MM.1S (cell line): ENCODE measurements at regions not wholly inside any gene's neighbourhood (a gene's known extent, or its start where the extent isn't known, plus 50 kb on each side); places are given as distances from the start of the nearest gene placed in this dataset.
A peak's percentile ranks its signal among the peaks of the same experiment; 100 is the strongest.

Experiments used
- DNase-seq: peaks from one replicate; pipeline ENCODE4 v3.0.0-alpha.2; 2015
- H2AFZ ChIP-seq: fragments of 300-600 bp; sonication (generic); 2 replicates; pipeline ENCODE4 v1.6.0; 2016; ENCODE audit warnings: antibody characterized with exemption, low read length
- H3F3A ChIP-seq: fragments of 300-600 bp; sonication (generic); 2 replicates; pipeline ENCODE4 v1.6.1; 2016; ENCODE audit warnings: mild to moderate bottlenecking, antibody characterized with exemption, low read length, moderate library complexity, mixed read lengths; ENCODE audit not compliant: insufficient read depth
- H3K27ac ChIP-seq: fragments of 300-600 bp; sonication (generic); 2 replicates; pipeline ENCODE4 v1.5.1; 2016; ENCODE audit warnings: mild to moderate bottlenecking, low read length
- H3K27me3 ChIP-seq: fragments of 300-600 bp; sonication (generic); replicated peaks from 2 replicates; pipeline ENCODE4 v1.6.0; 2016; ENCODE audit warnings: low read length; ENCODE audit not compliant: insufficient read depth
- H3K36me3 ChIP-seq: fragments of 300-600 bp; sonication (generic); replicated peaks from 2 replicates; pipeline ENCODE4 v1.6.1; 2016; ENCODE audit warnings: mild to moderate bottlenecking, low read length, mixed read lengths; ENCODE audit not compliant: insufficient read depth
- H3K4me1 ChIP-seq: fragments of 300-600 bp; sonication (generic); 2 replicates; pipeline ENCODE4 v1.6.1; 2016; ENCODE audit warnings: low read length, mixed read lengths
- H3K4me2 ChIP-seq: fragments of 300-600 bp; sonication (generic); 2 replicates; pipeline ENCODE4 v1.6.0; 2016; ENCODE audit warnings: low read depth, low read length
- H3K4me3 ChIP-seq: fragments of 300-600 bp; sonication (generic); 2 replicates; pipeline ENCODE4 v1.5.1; 2016; ENCODE audit warnings: low read length, mixed read lengths
- H3K79me2 ChIP-seq: fragments of 300-600 bp; sonication (generic); 2 replicates; pipeline ENCODE4 v1.6.1; 2016; ENCODE audit warnings: mixed run types, low read length, mixed read lengths
- H3K9ac ChIP-seq: fragments of 300-600 bp; sonication (generic); 2 replicates; pipeline ENCODE4 v1.6.1; 2016; ENCODE audit warnings: low read length, mixed read lengths
- H3K9me2 ChIP-seq: fragments of 300-600 bp; sonication (generic); replicated peaks from 2 replicates; pipeline ENCODE4 v1.6.1; 2016; ENCODE audit warnings: mild to moderate bottlenecking, low read length, mixed read lengths; ENCODE audit not compliant: insufficient read depth
- H3K9me3 ChIP-seq: fragments of 300-600 bp; sonication (generic); replicated peaks from 2 replicates; pipeline ENCODE4 v1.6.1; 2016; ENCODE audit warnings: mild to moderate bottlenecking, low read length, mixed read lengths; ENCODE audit not compliant: insufficient read depth
- H4K20me1 ChIP-seq: fragments of 300-600 bp; sonication (generic); 2 replicates; pipeline ENCODE4 v1.6.1; 2016; ENCODE audit warnings: mild to moderate bottlenecking, low read length, moderate library complexity, mixed read lengths; ENCODE audit not compliant: insufficient read depth
- EZH2 ChIP-seq: fragments of 300-600 bp; sonication (generic); optimal IDR thresholded peaks from 2 replicates; pipeline ENCODE3; 2017; ENCODE audit warnings: low read depth, mild to moderate bottlenecking, antibody characterized with exemption, low read length, mixed read lengths
- EZH2phosphoT487 ChIP-seq: fragments of 300-600 bp; sonication (generic); IDR thresholded peaks from 2 replicates; pipeline ENCODE4 v1.6.1; 2018; ENCODE audit warnings: antibody characterized with exemption, low read length
- TF ChIP-seq, protein P1 (sequence below): fragments of 300-600 bp; sonication (generic); IDR thresholded peaks from 2 replicates; pipeline ENCODE4 v1.5.1; 2016; ENCODE audit warnings: antibody characterized with exemption, low read length, mixed read lengths

DNA sequence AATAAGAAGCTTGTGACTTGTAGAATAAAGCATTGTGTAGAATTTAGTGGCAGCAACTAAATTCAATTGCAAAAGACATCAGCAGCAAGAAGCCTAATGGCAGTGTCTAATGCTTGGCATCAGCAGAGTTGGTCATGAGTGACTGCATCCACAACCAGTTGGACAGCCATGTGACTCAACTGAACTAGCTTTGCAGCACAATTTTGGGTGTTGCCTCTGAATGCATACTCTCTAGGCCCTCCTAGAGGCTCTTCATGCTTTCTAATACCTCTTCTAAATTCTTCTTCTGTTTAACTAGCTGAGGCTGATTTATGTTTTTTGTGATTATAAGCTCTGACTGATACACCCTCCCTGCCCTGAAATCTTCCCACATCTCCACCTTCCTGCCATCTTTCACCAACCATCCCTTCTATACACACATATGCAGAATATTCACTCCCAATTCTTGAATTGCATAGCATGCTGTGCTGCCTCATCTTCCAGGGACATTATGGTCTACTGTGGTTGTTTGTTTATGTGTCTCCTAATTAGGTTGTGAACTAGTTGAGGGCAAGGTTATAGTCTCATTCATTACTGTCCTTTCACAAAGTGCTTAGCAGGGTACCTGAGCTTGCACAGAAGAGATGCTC, 266.7 kb upstream of the GJB5 start:
- Histone ChIP-seq H3K79me2 (no peaks in the 10 kb centered on the region), H3K4me1 (no peaks in the 10 kb centered on the region), H3F3A (no peaks in the 10 kb centered on the region), H2AFZ (no peak overlapping the region), H3K4me3 (no peak overlapping the region), H3K27ac (no peak overlapping the region), H3K9ac (no peak overlapping the region), H3K36me3 (no peaks in the 10 kb centered on the region), H4K20me1 (no peaks in the 10 kb centered on the region), H3K4me2 (no peak overlapping the region), H3K27me3 (peaks cover 13% of the 10 kb centered on the region; the same call in 1 of the 2 replicates), H3K9me2 (no peaks in the 10 kb centered on the region), H3K9me3 (no peaks in the 10 kb centered on the region)
- TF ChIP-seq, protein P1, sequence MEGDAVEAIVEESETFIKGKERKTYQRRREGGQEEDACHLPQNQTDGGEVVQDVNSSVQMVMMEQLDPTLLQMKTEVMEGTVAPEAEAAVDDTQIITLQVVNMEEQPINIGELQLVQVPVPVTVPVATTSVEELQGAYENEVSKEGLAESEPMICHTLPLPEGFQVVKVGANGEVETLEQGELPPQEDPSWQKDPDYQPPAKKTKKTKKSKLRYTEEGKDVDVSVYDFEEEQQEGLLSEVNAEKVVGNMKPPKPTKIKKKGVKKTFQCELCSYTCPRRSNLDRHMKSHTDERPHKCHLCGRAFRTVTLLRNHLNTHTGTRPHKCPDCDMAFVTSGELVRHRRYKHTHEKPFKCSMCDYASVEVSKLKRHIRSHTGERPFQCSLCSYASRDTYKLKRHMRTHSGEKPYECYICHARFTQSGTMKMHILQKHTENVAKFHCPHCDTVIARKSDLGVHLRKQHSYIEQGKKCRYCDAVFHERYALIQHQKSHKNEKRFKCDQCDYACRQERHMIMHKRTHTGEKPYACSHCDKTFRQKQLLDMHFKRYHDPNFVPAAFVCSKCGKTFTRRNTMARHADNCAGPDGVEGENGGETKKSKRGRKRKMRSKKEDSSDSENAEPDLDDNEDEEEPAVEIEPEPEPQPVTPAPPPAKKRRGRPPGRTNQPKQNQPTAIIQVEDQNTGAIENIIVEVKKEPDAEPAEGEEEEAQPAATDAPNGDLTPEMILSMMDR: no peak
- TF ChIP-seq EZH2phosphoT487 (no peak), EZH2 (no peak)
- no peak for DNase-seq

DNA sequence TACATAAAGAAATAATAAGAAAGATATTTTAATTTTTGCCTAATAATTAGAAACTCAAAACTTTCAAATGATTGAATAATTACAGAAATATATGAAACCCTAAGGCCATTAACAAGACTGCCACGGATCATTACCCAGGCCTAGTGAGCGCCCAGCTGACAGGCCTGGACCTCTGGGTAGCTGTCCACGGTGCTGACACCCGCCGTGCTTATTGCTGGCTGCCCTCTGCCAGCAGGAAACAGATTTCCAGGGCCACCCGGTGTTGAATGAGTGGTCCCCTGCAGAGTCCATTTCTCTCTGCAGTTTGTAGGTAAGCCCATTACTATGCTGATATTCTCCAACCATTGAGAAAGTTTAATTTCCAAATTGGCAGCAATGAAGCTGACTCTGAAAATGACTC, 254.4 kb upstream of the GJB5 start:
- Histone ChIP-seq H3K79me2 (no peaks in the 10 kb centered on the region), H3K9ac (no peak overlapping the region), H3K4me2 (no peak overlapping the region), H2AFZ (no peak overlapping the region), H3K9me2 (no peaks in the 10 kb centered on the region), H3F3A (no peaks in the 10 kb centered on the region), H3K27ac (no peak overlapping the region), H4K20me1 (0 out of 2 replicates have a peak, but pooled peaks cover 3% of the 10 kb centered on the region), H3K9me3 (no peaks in the 10 kb centered on the region), H3K36me3 (no peaks in the 10 kb centered on the region), H3K4me1 (no peaks in the 10 kb centered on the region), H3K27me3 (peaks cover 10% of the 10 kb centered on the region; the same call in 1 of the 2 replicates), H3K4me3 (no peak overlapping the region)
- TF ChIP-seq EZH2 (no peak), EZH2phosphoT487 (no peak)
- TF ChIP-seq, protein P1: no peak
- DNase-seq: peak; percentile 19

DNA sequence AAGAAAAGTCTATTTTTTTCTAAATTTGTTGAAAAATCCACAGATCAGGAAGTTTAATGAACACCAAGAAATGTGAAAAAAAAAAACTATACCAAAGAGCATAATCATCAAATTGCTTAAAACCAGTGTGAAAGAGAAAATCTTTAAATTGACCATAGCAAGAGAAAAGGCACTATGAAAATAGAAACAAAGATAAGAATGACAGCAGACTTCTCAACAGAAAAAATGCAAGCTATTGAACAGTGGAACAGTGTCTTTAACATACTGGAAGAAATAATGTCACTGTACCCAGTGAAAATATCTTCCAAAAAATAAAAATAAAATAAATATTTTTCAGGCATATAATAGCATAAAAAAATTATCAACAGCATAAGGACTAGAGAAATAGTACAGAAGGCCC, 243.0 kb upstream of the GJB5 start:
- H3F3A ChIP-seq: no peaks in the 10 kb centered on the region
- no peak for DNase-seq
- H3K9me2 ChIP-seq: no peaks in the 10 kb centered on the region
- no peak overlapping the region for H3K4me2 ChIP-seq
- H3K9ac ChIP-seq: no peak overlapping the region
- no peaks in the 10 kb centered on the region for H3K4me1 ChIP-seq
- H4K20me1 ChIP-seq: no peaks in the 10 kb centered on the region
- H3K27me3 ChIP-seq: 0 out of 2 replicates have a peak, but pooled peaks cover 3% of the 10 kb centered on the region
- no peaks in the 10 kb centered on the region for H3K9me3 ChIP-seq
- no peaks in the 10 kb centered on the region for H3K79me2 ChIP-seq
- H3K36me3 ChIP-seq: no peaks in the 10 kb centered on the region
- no peak overlapping the region for H3K4me3 ChIP-seq
- H2AFZ ChIP-seq: no peak overlapping the region
- TF ChIP-seq EZH2 (no peak), EZH2phosphoT487 (no peak)
- TF ChIP-seq, protein P1: no peak
- no peak overlapping the region for H3K27ac ChIP-seq
